Upper lobe of left lung (tissue), 4 donors: ENCODE measurements at regions not wholly inside any gene's neighbourhood (a gene's known extent, or its start where the extent isn't known, plus 50 kb on each side); places are given as distances from the start of the nearest gene placed in this dataset.

Experiments
- POLR2A ChIP-seq, 4 donors: fragments of 450-650 bp; IDR thresholded peaks; one replicate each; pipeline ENCODE4 v1.5.1; 2016 to 2017; ENCODE audit warnings: antibody characterized with exemption in 4 of 4, mild to moderate bottlenecking in 2 of 4
- POLR2AphosphoS5 ChIP-seq, 2 donors: sonication (generic); formaldehyde crosslinking; IDR thresholded peaks; one replicate each; pipeline ENCODE4 v1.5.1; 2017; ENCODE audit warnings: antibody characterized with exemption in 2 of 2
- TF ChIP-seq, protein P1 (sequence below), 6 experiments: fragments of 450-650 bp in 4 of 6; fragments of 200-600 bp in 2 of 6; sonication (generic) in 2 of 6; IDR thresholded peaks; one replicate each; pipeline ENCODE4 v1.5.1; 2016 to 2019; ENCODE audit warnings: antibody characterized with exemption in 6 of 6

DNA sequence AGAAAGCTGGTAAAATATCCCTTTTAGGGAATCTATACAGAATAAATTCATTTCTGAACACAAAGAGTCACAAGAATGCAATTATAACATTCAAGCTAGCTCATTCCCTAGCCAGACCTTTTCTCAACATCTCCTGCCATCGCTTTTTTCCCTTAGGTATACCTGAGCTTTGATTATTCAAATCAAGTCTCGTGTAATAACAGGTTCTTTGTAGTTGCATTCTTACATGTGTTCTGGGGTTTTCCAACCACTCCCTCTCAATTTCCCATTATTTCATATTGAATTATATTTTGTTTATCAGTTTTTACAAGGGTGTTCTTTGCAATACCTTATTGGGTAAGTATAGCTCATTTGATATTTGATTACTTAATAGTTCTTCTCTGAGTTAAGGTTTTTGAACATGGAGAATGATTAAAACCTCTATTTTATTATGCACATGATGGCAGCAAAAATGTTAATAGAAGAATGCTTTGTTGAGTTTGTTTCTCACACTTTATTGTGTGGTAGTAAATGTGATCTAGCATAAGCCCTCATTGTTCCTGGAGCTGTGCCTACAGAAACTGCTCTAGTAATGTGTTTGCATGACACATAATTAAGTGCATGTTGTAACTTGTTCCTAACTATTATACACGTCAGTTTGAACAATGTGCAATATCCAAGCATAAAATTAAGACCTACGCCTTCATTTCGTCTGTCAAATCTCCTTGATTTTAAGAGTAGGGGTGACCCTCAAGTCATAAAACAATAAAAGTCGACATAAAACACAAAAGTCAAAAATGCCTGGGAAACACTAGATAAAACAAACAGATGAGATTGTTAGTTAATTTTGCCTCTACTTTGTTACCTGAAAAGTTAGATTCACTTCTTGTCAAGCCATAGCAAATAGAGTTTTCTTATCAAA, 124.0 kb upstream of the POF1B start:
- TF ChIP-seq, protein P1, sequence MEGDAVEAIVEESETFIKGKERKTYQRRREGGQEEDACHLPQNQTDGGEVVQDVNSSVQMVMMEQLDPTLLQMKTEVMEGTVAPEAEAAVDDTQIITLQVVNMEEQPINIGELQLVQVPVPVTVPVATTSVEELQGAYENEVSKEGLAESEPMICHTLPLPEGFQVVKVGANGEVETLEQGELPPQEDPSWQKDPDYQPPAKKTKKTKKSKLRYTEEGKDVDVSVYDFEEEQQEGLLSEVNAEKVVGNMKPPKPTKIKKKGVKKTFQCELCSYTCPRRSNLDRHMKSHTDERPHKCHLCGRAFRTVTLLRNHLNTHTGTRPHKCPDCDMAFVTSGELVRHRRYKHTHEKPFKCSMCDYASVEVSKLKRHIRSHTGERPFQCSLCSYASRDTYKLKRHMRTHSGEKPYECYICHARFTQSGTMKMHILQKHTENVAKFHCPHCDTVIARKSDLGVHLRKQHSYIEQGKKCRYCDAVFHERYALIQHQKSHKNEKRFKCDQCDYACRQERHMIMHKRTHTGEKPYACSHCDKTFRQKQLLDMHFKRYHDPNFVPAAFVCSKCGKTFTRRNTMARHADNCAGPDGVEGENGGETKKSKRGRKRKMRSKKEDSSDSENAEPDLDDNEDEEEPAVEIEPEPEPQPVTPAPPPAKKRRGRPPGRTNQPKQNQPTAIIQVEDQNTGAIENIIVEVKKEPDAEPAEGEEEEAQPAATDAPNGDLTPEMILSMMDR (IDR thresholded peaks at IDR 0.05) = no peak
- TF ChIP-seq POLR2AphosphoS5 (IDR thresholded peaks at IDR 0.05) = no peak
- TF ChIP-seq POLR2A (IDR thresholded peaks at IDR 0.05) = no peak
